ENCODE measurements at regions not wholly inside any gene's neighbourhood (a gene's known extent, or its start where the extent isn't known, plus 50 kb on each side); places are given as distances from the start of the nearest gene placed in this dataset.

- H3K9me3 ChIP-seq (ENCODE audit: control insufficient read depth in 2 of 2, insufficient read depth in 1 of 2, low read length in 1 of 2): no peaks in the 10 kb centered on the region
- no peak overlapping the region for H3K4me3 ChIP-seq (ENCODE audit: low read length in 2 of 2)
- no peak overlapping the region for H3K27ac ChIP-seq (ENCODE audit: low read depth in 1 of 2, low read length in 1 of 2)
- H3K36me3 ChIP-seq (ENCODE audit: control insufficient read depth in 2 of 2, insufficient read depth in 2 of 2, low read length in 1 of 2): no peaks in the 10 kb centered on the region
- no peaks in the 10 kb centered on the region for H3K27me3 ChIP-seq (ENCODE audit: control insufficient read depth in 2 of 2, insufficient read depth in 1 of 2, low read length in 1 of 2)
- WGBS: 83% methylated on average over 8 of the region's 8 CpGs
- H3K4me1 ChIP-seq (ENCODE audit: control insufficient read depth in 2 of 2, insufficient read depth in 2 of 2, low read length in 2 of 2): no peaks in the 10 kb centered on the region
- no peak for DNase-seq (ENCODE audit: low read depth in 6 of 9, low spot score in 9 of 9)
Measured at GRCh38 chr16:55126456-55126855, 195.8 kb downstream of the IRX5 start.

GRCh38 chr16:55130456-55130855, 193.5 kb upstream of the IRX6 start:
- no peaks in the 10 kb centered on the region for H3K36me3 ChIP-seq (ENCODE audit: control insufficient read depth in 2 of 2, insufficient read depth in 2 of 2, low read length in 1 of 2)
- no peaks in the 10 kb centered on the region for H3K9me3 ChIP-seq (ENCODE audit: control insufficient read depth in 2 of 2, insufficient read depth in 1 of 2, low read length in 1 of 2)
- 91% methylated on average over 12 of the region's 12 CpGs for WGBS
- no peak overlapping the region for H3K4me3 ChIP-seq (ENCODE audit: low read length in 2 of 2)
- DNase-seq (ENCODE audit: low read depth in 6 of 9, low spot score in 9 of 9): no peak
- no peaks in the 10 kb centered on the region for H3K27me3 ChIP-seq (ENCODE audit: control insufficient read depth in 2 of 2, insufficient read depth in 1 of 2, low read length in 1 of 2)
- H3K27ac ChIP-seq (ENCODE audit: low read depth in 1 of 2, low read length in 1 of 2): no peak overlapping the region
- no peaks in the 10 kb centered on the region for H3K4me1 ChIP-seq (ENCODE audit: control insufficient read depth in 2 of 2, insufficient read depth in 2 of 2, low read length in 2 of 2)

DNA sequence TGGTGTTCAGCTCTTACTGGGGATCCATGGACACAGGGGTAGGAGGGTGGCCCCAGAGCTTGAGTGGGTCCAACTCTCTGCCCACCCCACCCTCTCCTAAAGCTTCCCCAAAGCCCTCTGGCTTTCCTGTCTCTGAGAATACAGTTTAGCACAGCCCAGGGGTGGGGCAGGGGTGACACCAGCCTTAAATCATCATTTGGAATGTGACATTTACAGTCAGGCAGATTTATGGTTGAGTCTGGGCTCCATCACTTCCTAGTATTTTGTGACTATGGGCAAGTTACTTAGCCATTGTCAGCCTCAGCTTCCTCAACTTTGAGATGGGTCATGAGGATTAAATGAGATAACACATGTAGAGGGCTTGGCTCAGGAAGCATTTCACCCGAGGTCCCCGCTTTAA, 193.1 kb upstream of the IRX6 start:
- Histone ChIP-seq H3K27me3 (ENCODE audit: control insufficient read depth in 2 of 2, insufficient read depth in 1 of 2, low read length in 1 of 2) (no peaks in the 10 kb centered on the region), H3K27ac (ENCODE audit: low read depth in 1 of 2, low read length in 1 of 2) (no peak overlapping the region), H3K4me1 (ENCODE audit: control insufficient read depth in 2 of 2, insufficient read depth in 2 of 2, low read length in 2 of 2) (no peaks in the 10 kb centered on the region), H3K4me3 (ENCODE audit: low read length in 2 of 2) (no peak overlapping the region), H3K36me3 (ENCODE audit: control insufficient read depth in 2 of 2, insufficient read depth in 2 of 2, low read length in 1 of 2) (no peaks in the 10 kb centered on the region), H3K9me3 (ENCODE audit: control insufficient read depth in 2 of 2, insufficient read depth in 1 of 2, low read length in 1 of 2) (no peaks in the 10 kb centered on the region)
- WGBS: 74% methylated on average over 2 of the region's 2 CpGs
- no peak for DNase-seq (ENCODE audit: low read depth in 6 of 9, low spot score in 9 of 9)

DNA sequence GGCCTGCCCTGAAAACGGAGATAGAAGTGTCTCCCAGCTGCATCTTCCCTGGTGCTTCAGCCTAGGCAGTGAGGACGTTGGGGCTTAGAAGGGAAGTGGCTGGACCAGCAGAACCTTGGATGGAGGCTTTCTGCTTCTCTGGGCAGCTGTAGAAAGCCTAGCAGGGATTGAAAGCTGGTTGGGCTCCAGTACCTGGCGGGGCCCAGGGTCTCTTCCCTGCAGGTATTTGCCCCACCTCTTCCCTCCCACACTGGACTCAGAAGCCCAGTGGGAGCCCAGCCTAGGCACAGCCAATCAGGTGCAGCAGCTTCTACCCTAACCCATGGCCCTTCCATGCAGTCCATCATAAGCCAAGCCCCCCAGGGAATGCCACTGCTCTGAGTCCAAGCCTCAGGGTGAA, 190.3 kb upstream of the IRX6 start:
- DNase-seq (ENCODE audit: low read depth in 6 of 9, low spot score in 9 of 9): no peak
- Histone ChIP-seq H3K27me3 (ENCODE audit: control insufficient read depth in 2 of 2, insufficient read depth in 1 of 2, low read length in 1 of 2) (no peaks in the 10 kb centered on the region), H3K4me1 (ENCODE audit: control insufficient read depth in 2 of 2, insufficient read depth in 2 of 2, low read length in 2 of 2) (no peaks in the 10 kb centered on the region), H3K36me3 (ENCODE audit: control insufficient read depth in 2 of 2, insufficient read depth in 2 of 2, low read length in 1 of 2) (no peaks in the 10 kb centered on the region), H3K4me3 (ENCODE audit: low read length in 2 of 2) (no peak overlapping the region), H3K27ac (ENCODE audit: low read depth in 1 of 2, low read length in 1 of 2) (no peak overlapping the region), H3K9me3 (ENCODE audit: control insufficient read depth in 2 of 2, insufficient read depth in 1 of 2, low read length in 1 of 2) (no peaks in the 10 kb centered on the region)
- WGBS: 56% methylated on average over 3 of the region's 3 CpGs

GRCh38 chr16:55136356-55137150, 187.4 kb upstream of the IRX6 start:
- no peaks in the 10 kb centered on the region for H3K27me3 ChIP-seq (ENCODE audit: control insufficient read depth in 2 of 2, insufficient read depth in 1 of 2, low read length in 1 of 2)
- no peak overlapping the region for H3K27ac ChIP-seq (ENCODE audit: low read depth in 1 of 2, low read length in 1 of 2)
- DNase-seq (ENCODE audit: low read depth in 6 of 9, low spot score in 9 of 9): no peak
- no peaks in the 10 kb centered on the region for H3K4me1 ChIP-seq (ENCODE audit: control insufficient read depth in 2 of 2, insufficient read depth in 2 of 2, low read length in 2 of 2)
- H3K4me3 ChIP-seq (ENCODE audit: low read length in 2 of 2): no peak overlapping the region
- WGBS: 97% methylated on average over 1 of the region's 1 CpG
- no peaks in the 10 kb centered on the region for H3K9me3 ChIP-seq (ENCODE audit: control insufficient read depth in 2 of 2, insufficient read depth in 1 of 2, low read length in 1 of 2)
- H3K36me3 ChIP-seq (ENCODE audit: control insufficient read depth in 2 of 2, insufficient read depth in 2 of 2, low read length in 1 of 2): no peaks in the 10 kb centered on the region

DNA sequence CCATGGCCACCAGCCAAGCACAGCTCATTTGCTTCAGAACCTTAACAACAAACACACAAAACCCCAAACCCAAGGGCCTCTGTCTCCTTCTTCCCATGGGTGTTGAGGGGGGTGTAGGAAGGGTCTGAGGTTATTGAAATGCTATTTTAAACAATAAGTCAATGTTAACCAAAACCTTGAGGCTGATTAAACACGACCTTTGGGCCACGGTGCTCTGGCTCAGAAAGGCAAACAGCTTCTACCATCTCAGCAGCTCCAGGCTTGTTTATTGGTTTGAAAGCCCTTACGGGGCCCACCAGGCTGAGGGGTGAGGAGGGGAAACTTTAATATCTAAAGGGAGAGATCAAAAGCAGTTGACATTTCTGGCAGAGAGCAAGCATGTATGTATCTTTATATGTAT, 185.7 kb upstream of the IRX6 start:
- H3K4me3 ChIP-seq (ENCODE audit: low read length in 2 of 2): no peak overlapping the region
- WGBS: 86% methylated on average over 3 of the region's 3 CpGs

DNA sequence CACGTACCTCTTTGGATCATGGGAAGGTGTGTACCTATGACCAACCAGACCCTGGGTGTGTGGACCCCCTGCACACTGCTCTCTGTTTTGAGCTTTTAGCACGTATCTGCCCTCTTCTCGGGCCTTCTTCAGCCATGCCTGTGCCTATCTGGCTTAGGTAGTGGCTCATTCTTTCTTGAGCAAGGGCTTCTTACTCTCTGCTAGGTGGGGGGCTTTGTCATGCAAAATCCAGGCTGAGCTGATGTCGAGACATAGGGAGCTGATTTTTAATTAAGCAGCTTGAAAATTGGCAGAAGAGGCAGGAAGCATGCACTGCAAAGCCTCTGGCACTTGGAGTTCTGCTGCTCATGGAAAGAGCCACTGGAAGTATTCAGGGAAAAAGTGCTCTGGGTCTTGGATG, 181.6 kb upstream of the IRX6 start:
- no peak overlapping the region for H3K4me3 ChIP-seq (ENCODE audit: low read length in 2 of 2)
- H3K4me1 ChIP-seq (ENCODE audit: control insufficient read depth in 2 of 2, insufficient read depth in 2 of 2, low read length in 2 of 2): no peaks in the 10 kb centered on the region
- DNase-seq (ENCODE audit: low read depth in 6 of 9, low spot score in 9 of 9): no peak
- WGBS: 61% methylated on average over 4 of the region's 4 CpGs
- H3K27ac ChIP-seq (ENCODE audit: low read depth in 1 of 2, low read length in 1 of 2): no peak overlapping the region
- H3K36me3 ChIP-seq (ENCODE audit: control insufficient read depth in 2 of 2, insufficient read depth in 2 of 2, low read length in 1 of 2): no peaks in the 10 kb centered on the region
- H3K27me3 ChIP-seq (ENCODE audit: control insufficient read depth in 2 of 2, insufficient read depth in 1 of 2, low read length in 1 of 2): no peaks in the 10 kb centered on the region
- H3K9me3 ChIP-seq (ENCODE audit: control insufficient read depth in 2 of 2, insufficient read depth in 1 of 2, low read length in 1 of 2): no peaks in the 10 kb centered on the region

More for the DNA sequence above, 185.7 kb upstream of the IRX6 start:
- no peaks in the 10 kb centered on the region for H3K4me1 ChIP-seq (ENCODE audit: control insufficient read depth in 2 of 2, insufficient read depth in 2 of 2, low read length in 2 of 2)
- DNase-seq (ENCODE audit: low read depth in 6 of 9, low spot score in 9 of 9): no peak
- no peaks in the 10 kb centered on the region for H3K36me3 ChIP-seq (ENCODE audit: control insufficient read depth in 2 of 2, insufficient read depth in 2 of 2, low read length in 1 of 2)
- no peak overlapping the region for H3K27ac ChIP-seq (ENCODE audit: low read depth in 1 of 2, low read length in 1 of 2)
- H3K9me3 ChIP-seq (ENCODE audit: control insufficient read depth in 2 of 2, insufficient read depth in 1 of 2, low read length in 1 of 2): no peaks in the 10 kb centered on the region
- H3K27me3 ChIP-seq (ENCODE audit: control insufficient read depth in 2 of 2, insufficient read depth in 1 of 2, low read length in 1 of 2): no peaks in the 10 kb centered on the region

DNA sequence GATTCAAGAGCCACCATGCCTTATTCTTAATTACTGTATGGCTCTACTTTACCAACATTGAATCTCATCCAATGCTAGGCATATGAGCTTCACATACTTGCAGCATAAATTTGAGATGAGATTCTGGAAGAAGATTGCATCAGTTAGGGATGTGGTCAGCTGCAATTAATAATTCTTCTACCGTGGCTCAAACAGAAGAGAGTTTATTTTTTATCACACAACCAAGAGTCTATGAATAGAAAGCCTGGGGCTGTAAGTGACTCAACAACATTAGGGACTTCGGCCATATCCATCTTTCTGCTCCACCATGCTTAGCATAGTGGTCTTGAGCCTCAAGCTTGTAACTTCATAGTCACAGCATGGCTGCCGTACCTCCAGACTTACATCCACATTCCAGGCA, 179.4 kb upstream of the IRX6 start:
- Histone ChIP-seq H3K9me3 (ENCODE audit: control insufficient read depth in 2 of 2, insufficient read depth in 1 of 2, low read length in 1 of 2) (no peaks in the 10 kb centered on the region), H3K4me1 (ENCODE audit: control insufficient read depth in 2 of 2, insufficient read depth in 2 of 2, low read length in 2 of 2) (no peaks in the 10 kb centered on the region), H3K27me3 (ENCODE audit: control insufficient read depth in 2 of 2, insufficient read depth in 1 of 2, low read length in 1 of 2) (no peaks in the 10 kb centered on the region), H3K4me3 (ENCODE audit: low read length in 2 of 2) (no peak overlapping the region), H3K27ac (ENCODE audit: low read depth in 1 of 2, low read length in 1 of 2) (no peak overlapping the region), H3K36me3 (ENCODE audit: control insufficient read depth in 2 of 2, insufficient read depth in 2 of 2, low read length in 1 of 2) (no peaks in the 10 kb centered on the region)
- DNase-seq (ENCODE audit: low read depth in 6 of 9, low spot score in 9 of 9): no peak
- 86% methylated on average over 3 of the region's 3 CpGs for WGBS

DNA sequence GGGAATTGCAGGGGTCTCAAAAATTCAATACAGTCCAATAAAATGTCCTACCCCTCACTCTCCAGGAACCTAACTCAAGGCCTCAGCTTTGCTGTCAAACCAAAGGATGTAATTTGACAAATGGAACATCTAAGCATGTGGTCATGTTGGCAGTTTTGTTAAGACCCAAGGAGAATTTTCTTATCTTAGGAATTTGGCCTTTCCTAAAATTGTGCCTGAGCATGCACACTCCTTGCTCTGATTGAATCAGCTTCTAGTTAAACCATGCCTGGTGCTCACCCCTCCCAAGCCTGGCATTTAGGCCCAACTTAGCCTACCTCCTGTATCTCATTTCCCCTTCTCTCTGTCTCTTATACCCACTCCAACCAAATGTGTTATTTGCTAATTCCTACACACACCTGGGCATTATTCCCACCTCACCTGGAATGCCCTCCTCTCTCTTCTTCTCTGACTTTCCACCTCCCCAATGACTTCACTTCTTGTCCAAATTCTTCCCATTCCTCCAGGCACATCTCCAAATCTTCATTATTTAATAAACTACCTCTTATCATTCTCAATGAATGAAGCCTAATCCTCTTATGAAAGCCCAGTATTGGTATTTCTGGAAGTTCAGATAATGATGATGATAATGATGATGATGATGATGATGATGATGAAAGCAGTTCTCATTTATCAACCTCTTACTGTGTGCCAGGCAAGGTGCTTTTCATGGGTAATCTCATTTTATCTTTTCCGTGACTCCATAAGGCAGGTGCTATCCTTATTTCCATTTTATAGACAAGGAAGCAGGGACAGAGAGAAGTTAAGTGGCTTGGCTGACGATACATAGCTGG, 178.0 kb upstream of the IRX6 start:
- H3K27ac ChIP-seq (ENCODE audit: low read depth in 1 of 2, low read length in 1 of 2): no peak overlapping the region
- no peaks in the 10 kb centered on the region for H3K36me3 ChIP-seq (ENCODE audit: control insufficient read depth in 2 of 2, insufficient read depth in 2 of 2, low read length in 1 of 2)
- no peaks in the 10 kb centered on the region for H3K4me1 ChIP-seq (ENCODE audit: control insufficient read depth in 2 of 2, insufficient read depth in 2 of 2, low read length in 2 of 2)
- H3K4me3 ChIP-seq (ENCODE audit: low read length in 2 of 2): no peak overlapping the region
- H3K27me3 ChIP-seq (ENCODE audit: control insufficient read depth in 2 of 2, insufficient read depth in 1 of 2, low read length in 1 of 2): no peaks in the 10 kb centered on the region
- no peak for DNase-seq (ENCODE audit: low read depth in 6 of 9, low spot score in 9 of 9)
- 91% methylated on average over 2 of the region's 2 CpGs for WGBS
- H3K9me3 ChIP-seq (ENCODE audit: control insufficient read depth in 2 of 2, insufficient read depth in 1 of 2, low read length in 1 of 2): no peaks in the 10 kb centered on the region
